HEK293 (cell line): ENCODE measurements at regions not wholly inside any gene's neighbourhood (a gene's known extent, or its start where the extent isn't known, plus 50 kb on each side); places are given as distances from the start of the nearest gene placed in this dataset.
A peak's percentile ranks its signal among the peaks of the same experiment; 100 is the strongest.

Source experiments
- CTCF ChIA-PET: fragments of 350-600 bp; formaldehyde crosslinking; extraction: SDS; loops from one replicate; lab custom pipeline; 2021; ENCODE audit warnings: antibody characterized with exemption; lab: Yijun Ruan, JAX
- POLR2A ChIA-PET: fragments of 300-600 bp; formaldehyde crosslinking; extraction: SDS; loops from one replicate; lab custom pipeline; 2020; ENCODE audit warnings: antibody characterized with exemption, inconsistent platforms; lab: Yijun Ruan, JAX
- H3K27ac ChIP-seq: fragments of 200-500 bp; sonication (Bioruptor generic); 2 replicates; pipeline ENCODE4 v1.5.1; 2014; ENCODE audit warnings: low read depth, low read length, control low read depth, inconsistent platforms; ENCODE audit errors: extremely low read depth
- H3K36me3 ChIP-seq, 2 experiments: fragments of 200-500 bp in 1 of 2; sonication (Bioruptor generic) in 1 of 2; 1 replicate in 1 of 2; 2 replicates in 1 of 2; pipeline ENCODE4 v1.5.1; 2014 to 2017; ENCODE audit warnings: inconsistent platforms in 2 of 2, low read length in 2 of 2; ENCODE audit not compliant: control insufficient read depth in 2 of 2, insufficient read depth in 1 of 2
- H3K4me1 ChIP-seq: fragments of 200-500 bp; sonication (Bioruptor generic); 2 replicates; pipeline ENCODE4 v1.5.1; 2014; ENCODE audit warnings: mild to moderate bottlenecking, low read length, inconsistent platforms; ENCODE audit not compliant: control insufficient read depth, insufficient read depth
- H3K4me3 ChIP-seq: 2 replicates; pipeline ENCODE4 v1.5.1; 2011; ENCODE audit warnings: low read depth, mild to moderate bottlenecking, control low read depth, low read length, moderate library complexity
- H3K9me3 ChIP-seq: fragments of 200-500 bp; sonication (Bioruptor generic); 2 replicates; pipeline ENCODE4 v1.5.1; 2014; ENCODE audit warnings: low read depth, low read length, inconsistent platforms; ENCODE audit not compliant: control insufficient read depth, insufficient read depth
- BCL11B ChIP-seq: fragments of 450-650 bp; formaldehyde crosslinking; IDR thresholded peaks from 2 replicates; pipeline ENCODE4 v1.5.1; 2016; ENCODE audit warnings: low read depth, missing biosample characterization, missing genetic modification characterization
- PRDM1 ChIP-seq: fragments of 450-650 bp; formaldehyde crosslinking; IDR thresholded peaks from 2 replicates; pipeline ENCODE4; 2016; ENCODE audit warnings: missing biosample characterization, missing genetic modification characterization
- SCRT2 ChIP-seq: fragments of 450-650 bp; formaldehyde crosslinking; IDR thresholded peaks from 2 replicates; pipeline ENCODE4 v1.5.1; 2016; ENCODE audit warnings: missing biosample characterization, missing genetic modification characterization
- TRIM28 ChIP-seq: IDR thresholded peaks from 2 replicates; pipeline ENCODE4 v1.6.1; 2011; ENCODE audit warnings: low read length, control low read depth, borderline replicate concordance
- ZBTB1 ChIP-seq: fragments of 450-650 bp; formaldehyde crosslinking; IDR thresholded peaks from 2 replicates; pipeline ENCODE4 v1.5.1; 2016; ENCODE audit warnings: missing biosample characterization, missing genetic modification characterization
- ZFP41 ChIP-seq: fragments of 450-650 bp; formaldehyde crosslinking; IDR thresholded peaks from 2 replicates; pipeline ENCODE4 v1.5.1; 2016; ENCODE audit warnings: missing biosample characterization, missing genetic modification characterization, borderline replicate concordance
- ZIC2 ChIP-seq: fragments of 450-650 bp; formaldehyde crosslinking; IDR thresholded peaks from 2 replicates; pipeline ENCODE4 v1.5.1; 2016; ENCODE audit warnings: missing biosample characterization, missing genetic modification characterization
- ZNF112 ChIP-seq: fragments of 450-650 bp; formaldehyde crosslinking; IDR thresholded peaks from 2 replicates; pipeline ENCODE4 v1.5.0; 2017; ENCODE audit warnings: missing biosample characterization, missing genetic modification characterization
- ZNF138 ChIP-seq: fragments of 450-650 bp; formaldehyde crosslinking; IDR thresholded peaks from 2 replicates; pipeline ENCODE4 v1.5.1; 2016; ENCODE audit warnings: missing biosample characterization, missing genetic modification characterization, borderline replicate concordance
- ZNF544 ChIP-seq: fragments of 450-650 bp; formaldehyde crosslinking; IDR thresholded peaks from 2 replicates; pipeline ENCODE4 v1.5.0; 2017; ENCODE audit warnings: missing biosample characterization, missing genetic modification characterization
- ZNF561 ChIP-seq: fragments of 450-650 bp; IDR thresholded peaks from 2 replicates; pipeline ENCODE4 v1.5.1; 2018; ENCODE audit warnings: missing biosample characterization, missing genetic modification characterization, borderline replicate concordance
- ZNF600 ChIP-seq: fragments of 450-650 bp; formaldehyde crosslinking; IDR thresholded peaks from 2 replicates; pipeline ENCODE4 v1.5.1; 2016; ENCODE audit warnings: missing biosample characterization, missing genetic modification characterization
- ZNF629 ChIP-seq: fragments of 450-650 bp; formaldehyde crosslinking; IDR thresholded peaks from 2 replicates; pipeline ENCODE4 v1.5.1; 2017; ENCODE audit warnings: missing biosample characterization, missing genetic modification characterization
- TF ChIP-seq, protein P1 (sequence below): fragments of 450-650 bp; formaldehyde crosslinking; IDR thresholded peaks from 2 replicates; pipeline ENCODE4 v1.5.1; 2016; ENCODE audit warnings: missing biosample characterization, missing genetic modification characterization
- TF ChIP-seq, protein P2 (sequence below): fragments of 450-650 bp; formaldehyde crosslinking; IDR thresholded peaks from 2 replicates; pipeline ENCODE4 v1.5.1; 2016; ENCODE audit warnings: missing biosample characterization, missing genetic modification characterization
- TF ChIP-seq, protein P3 (sequence below): fragments of 450-650 bp; formaldehyde crosslinking; IDR thresholded peaks from 2 replicates; pipeline ENCODE4; 2016; ENCODE audit warnings: missing biosample characterization, missing genetic modification characterization
- TF ChIP-seq, protein P4 (sequence below): fragments of 450-650 bp; formaldehyde crosslinking; IDR thresholded peaks from 2 replicates; pipeline ENCODE4 v1.5.1; 2016; ENCODE audit warnings: missing biosample characterization, missing genetic modification characterization, borderline replicate concordance
- TF ChIP-seq, protein P5 (sequence below): fragments of 450-650 bp; formaldehyde crosslinking; IDR thresholded peaks from 2 replicates; pipeline ENCODE4 v1.5.1; 2016; ENCODE audit warnings: missing biosample characterization, missing genetic modification characterization

DNA sequence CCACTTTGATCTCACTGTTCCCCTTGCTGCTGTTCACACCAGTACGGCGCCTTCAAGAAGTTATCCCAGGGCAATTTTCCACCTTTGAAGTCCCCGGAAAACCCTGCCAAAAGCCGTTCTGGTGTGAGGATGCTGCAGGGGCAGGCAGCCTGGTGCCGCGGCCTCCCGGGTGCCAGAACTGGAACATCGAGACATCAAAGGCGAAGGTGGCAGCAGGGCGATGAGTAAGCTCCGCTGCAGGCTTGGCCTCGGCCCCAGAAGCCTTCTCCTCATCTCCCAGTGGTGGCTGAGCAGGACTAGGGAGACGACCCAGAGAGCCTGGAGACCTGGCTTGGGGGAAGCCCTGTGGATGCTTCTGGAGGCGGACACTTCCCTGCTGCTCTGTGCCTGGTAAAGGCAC, 115.3 kb upstream of the MSX2 start (continued):
- TF ChIP-seq, protein P1, sequence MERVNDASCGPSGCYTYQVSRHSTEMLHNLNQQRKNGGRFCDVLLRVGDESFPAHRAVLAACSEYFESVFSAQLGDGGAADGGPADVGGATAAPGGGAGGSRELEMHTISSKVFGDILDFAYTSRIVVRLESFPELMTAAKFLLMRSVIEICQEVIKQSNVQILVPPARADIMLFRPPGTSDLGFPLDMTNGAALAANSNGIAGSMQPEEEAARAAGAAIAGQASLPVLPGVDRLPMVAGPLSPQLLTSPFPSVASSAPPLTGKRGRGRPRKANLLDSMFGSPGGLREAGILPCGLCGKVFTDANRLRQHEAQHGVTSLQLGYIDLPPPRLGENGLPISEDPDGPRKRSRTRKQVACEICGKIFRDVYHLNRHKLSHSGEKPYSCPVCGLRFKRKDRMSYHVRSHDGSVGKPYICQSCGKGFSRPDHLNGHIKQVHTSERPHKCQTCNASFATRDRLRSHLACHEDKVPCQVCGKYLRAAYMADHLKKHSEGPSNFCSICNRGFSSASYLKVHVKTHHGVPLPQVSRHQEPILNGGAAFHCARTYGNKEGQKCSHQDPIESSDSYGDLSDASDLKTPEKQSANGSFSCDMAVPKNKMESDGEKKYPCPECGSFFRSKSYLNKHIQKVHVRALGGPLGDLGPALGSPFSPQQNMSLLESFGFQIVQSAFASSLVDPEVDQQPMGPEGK (tag by site-specific recombination): no peak
- TF ChIP-seq ZFP41 (tag by site-specific recombination): no peak
- 0 out of 2 replicates have a peak, but pooled peaks have one; percentile 10 for TF ChIP-seq ZIC2 (tag by site-specific recombination)
- no peak for TF ChIP-seq ZNF629 (tag by site-specific recombination)

DNA sequence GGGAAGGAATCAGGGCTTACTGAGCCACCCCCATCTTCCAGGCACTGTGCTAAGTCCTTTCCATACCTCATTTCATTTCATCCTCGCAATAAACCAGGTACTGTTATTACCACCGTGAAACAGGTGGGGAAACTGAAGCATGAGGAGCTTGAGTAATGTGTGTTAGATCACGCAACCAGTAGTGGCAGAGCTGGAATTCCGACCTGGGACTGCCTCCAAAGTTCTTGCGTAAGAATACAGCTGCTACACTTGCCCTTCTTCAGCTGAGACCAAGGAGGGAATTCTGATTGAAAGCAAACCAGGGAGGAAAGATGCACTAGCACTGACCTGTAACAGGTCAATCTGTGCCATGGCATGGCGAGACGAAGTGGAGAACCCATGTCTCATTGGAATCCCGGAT, 113.4 kb upstream of the MSX2 start:
- ChIA-PET CTCF (interaction anchor here (0.7 kb wide), 1 partner anchor 183 kb away, joined by 3 read pairs; no protein-coding TSS in a partner anchor), POLR2A (no interaction called here)
- H3K9me3 ChIP-seq: no peaks in the 10 kb centered on the region
- H3K36me3 ChIP-seq: no peaks in the 10 kb centered on the region
- H3K4me1 ChIP-seq: peaks cover 7% of the 10 kb centered on the region
- TF ChIP-seq TRIM28 (peak; percentile 38; the same call in 1 of the 2 replicates), ZBTB1 (tag by site-specific recombination) (no peak), ZNF544 (tag by site-specific recombination) (no peak), BCL11B (no peak), PRDM1 (tag by site-specific recombination) (peak; percentile 36; the same call in 1 of the 2 replicates), ZNF600 (tag by site-specific recombination) (peak; percentile 56; the same call in 1 of the 2 replicates), SCRT2 (tag by site-specific recombination) (peak; percentile 83), ZNF112 (tag by site-specific recombination) (no peak), ZNF561 (tag by site-specific recombination) (no peak), ZNF138 (tag by site-specific recombination) (no peak)
- TF ChIP-seq, protein P2, sequence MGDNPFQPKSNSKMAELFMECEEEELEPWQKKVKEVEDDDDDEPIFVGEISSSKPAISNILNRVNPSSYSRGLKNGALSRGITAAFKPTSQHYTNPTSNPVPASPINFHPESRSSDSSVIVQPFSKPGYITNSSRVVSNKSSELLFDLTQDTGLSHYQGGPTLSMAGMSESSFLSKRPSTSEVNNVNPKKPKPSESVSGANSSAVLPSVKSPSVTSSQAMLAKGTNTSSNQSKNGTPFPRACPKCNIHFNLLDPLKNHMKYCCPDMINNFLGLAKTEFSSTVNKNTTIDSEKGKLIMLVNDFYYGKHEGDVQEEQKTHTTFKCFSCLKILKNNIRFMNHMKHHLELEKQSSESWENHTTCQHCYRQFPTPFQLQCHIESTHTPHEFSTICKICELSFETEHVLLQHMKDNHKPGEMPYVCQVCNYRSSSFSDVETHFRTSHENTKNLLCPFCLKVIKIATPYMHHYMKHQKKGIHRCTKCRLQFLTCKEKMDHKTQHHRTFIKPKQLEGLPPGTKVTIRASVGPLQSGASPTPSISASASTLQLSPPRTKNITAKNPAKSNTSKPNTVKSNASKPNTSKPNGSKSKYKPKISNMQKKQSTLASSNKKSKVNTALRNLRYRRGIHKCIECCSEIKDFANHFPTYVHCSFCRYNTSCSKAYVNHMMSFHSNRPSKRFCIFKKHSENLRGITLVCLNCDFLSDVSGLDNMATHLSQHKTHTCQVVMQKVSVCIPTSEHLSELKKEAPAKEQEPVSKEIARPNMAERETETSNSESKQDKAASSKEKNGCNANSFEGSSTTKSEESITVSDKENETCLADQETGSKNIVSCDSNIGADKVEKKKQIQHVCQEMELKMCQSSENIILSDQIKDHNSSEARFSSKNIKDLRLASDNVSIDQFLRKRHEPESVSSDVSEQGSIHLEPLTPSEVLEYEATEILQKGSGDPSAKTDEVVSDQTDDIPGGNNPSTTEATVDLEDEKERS (tag by site-specific recombination): no peak
- TF ChIP-seq, protein P3, sequence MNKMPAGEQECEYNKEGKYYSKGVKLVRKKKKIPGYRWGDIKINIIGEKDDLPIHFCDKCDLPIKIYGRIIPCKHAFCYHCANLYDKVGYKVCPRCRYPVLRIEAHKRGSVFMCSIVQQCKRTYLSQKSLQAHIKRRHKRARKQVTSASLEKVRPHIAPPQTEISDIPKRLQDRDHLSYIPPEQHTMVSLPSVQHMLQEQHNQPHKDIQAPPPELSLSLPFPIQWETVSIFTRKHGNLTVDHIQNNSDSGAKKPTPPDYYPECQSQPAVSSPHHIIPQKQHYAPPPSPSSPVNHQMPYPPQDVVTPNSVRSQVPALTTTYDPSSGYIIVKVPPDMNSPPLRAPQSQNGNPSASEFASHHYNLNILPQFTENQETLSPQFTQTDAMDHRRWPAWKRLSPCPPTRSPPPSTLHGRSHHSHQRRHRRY: no peak
- TF ChIP-seq, protein P4, sequence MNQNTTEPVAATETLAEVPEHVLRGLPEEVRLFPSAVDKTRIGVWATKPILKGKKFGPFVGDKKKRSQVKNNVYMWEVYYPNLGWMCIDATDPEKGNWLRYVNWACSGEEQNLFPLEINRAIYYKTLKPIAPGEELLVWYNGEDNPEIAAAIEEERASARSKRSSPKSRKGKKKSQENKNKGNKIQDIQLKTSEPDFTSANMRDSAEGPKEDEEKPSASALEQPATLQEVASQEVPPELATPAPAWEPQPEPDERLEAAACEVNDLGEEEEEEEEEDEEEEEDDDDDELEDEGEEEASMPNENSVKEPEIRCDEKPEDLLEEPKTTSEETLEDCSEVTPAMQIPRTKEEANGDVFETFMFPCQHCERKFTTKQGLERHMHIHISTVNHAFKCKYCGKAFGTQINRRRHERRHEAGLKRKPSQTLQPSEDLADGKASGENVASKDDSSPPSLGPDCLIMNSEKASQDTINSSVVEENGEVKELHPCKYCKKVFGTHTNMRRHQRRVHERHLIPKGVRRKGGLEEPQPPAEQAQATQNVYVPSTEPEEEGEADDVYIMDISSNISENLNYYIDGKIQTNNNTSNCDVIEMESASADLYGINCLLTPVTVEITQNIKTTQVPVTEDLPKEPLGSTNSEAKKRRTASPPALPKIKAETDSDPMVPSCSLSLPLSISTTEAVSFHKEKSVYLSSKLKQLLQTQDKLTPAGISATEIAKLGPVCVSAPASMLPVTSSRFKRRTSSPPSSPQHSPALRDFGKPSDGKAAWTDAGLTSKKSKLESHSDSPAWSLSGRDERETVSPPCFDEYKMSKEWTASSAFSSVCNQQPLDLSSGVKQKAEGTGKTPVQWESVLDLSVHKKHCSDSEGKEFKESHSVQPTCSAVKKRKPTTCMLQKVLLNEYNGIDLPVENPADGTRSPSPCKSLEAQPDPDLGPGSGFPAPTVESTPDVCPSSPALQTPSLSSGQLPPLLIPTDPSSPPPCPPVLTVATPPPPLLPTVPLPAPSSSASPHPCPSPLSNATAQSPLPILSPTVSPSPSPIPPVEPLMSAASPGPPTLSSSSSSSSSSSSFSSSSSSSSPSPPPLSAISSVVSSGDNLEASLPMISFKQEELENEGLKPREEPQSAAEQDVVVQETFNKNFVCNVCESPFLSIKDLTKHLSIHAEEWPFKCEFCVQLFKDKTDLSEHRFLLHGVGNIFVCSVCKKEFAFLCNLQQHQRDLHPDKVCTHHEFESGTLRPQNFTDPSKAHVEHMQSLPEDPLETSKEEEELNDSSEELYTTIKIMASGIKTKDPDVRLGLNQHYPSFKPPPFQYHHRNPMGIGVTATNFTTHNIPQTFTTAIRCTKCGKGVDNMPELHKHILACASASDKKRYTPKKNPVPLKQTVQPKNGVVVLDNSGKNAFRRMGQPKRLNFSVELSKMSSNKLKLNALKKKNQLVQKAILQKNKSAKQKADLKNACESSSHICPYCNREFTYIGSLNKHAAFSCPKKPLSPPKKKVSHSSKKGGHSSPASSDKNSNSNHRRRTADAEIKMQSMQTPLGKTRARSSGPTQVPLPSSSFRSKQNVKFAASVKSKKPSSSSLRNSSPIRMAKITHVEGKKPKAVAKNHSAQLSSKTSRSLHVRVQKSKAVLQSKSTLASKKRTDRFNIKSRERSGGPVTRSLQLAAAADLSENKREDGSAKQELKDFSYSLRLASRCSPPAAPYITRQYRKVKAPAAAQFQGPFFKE (tag by site-specific recombination): no peak
- TF ChIP-seq, protein P5, sequence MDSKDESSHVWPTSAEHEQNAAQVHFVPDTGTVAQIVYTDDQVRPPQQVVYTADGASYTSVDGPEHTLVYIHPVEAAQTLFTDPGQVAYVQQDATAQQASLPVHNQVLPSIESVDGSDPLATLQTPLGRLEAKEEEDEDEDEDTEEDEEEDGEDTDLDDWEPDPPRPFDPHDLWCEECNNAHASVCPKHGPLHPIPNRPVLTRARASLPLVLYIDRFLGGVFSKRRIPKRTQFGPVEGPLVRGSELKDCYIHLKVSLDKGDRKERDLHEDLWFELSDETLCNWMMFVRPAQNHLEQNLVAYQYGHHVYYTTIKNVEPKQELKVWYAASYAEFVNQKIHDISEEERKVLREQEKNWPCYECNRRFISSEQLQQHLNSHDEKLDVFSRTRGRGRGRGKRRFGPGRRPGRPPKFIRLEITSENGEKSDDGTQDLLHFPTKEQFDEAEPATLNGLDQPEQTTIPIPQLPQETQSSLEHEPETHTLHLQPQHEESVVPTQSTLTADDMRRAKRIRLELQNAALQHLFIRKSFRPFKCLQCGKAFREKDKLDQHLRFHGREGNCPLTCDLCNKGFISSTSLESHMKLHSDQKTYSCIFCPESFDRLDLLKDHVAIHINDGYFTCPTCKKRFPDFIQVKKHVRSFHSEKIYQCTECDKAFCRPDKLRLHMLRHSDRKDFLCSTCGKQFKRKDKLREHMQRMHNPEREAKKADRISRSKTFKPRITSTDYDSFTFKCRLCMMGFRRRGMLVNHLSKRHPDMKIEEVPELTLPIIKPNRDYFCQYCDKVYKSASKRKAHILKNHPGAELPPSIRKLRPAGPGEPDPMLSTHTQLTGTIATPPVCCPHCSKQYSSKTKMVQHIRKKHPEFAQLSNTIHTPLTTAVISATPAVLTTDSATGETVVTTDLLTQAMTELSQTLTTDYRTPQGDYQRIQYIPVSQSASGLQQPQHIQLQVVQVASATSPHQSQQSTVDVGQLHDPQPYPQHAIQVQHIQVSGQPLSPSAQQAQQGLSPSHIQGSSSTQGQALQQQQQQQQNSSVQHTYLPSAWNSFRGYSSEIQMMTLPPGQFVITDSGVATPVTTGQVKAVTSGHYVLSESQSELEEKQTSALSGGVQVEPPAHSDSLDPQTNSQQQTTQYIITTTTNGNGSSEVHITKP: 0 out of 2 replicates have a peak, but pooled peaks have one; percentile 7
- TF ChIP-seq, all 188 proteins: peak for 5
- Histone ChIP-seq H3K4me3 (no peak overlapping the region), H3K27ac (no peak overlapping the region)
